GM10266 (cell line): ENCODE measurements at regions not wholly inside any gene's neighbourhood (a gene's known extent, or its start where the extent isn't known, plus 50 kb on each side); places are given as distances from the start of the nearest gene placed in this dataset.

Experiments used
- DNase-seq: peaks from one replicate; pipeline ENCODE4 v3.0.0; 2012; ENCODE audit errors: extremely low spot score
- CTCF ChIP-seq: IDR thresholded peaks from 2 replicates; pipeline ENCODE4 v1.5.1; 2012; ENCODE audit warnings: mild to moderate bottlenecking, low read depth; ENCODE audit not compliant: control insufficient read depth, insufficient read depth; ENCODE audit errors: missing control alignments

DNA sequence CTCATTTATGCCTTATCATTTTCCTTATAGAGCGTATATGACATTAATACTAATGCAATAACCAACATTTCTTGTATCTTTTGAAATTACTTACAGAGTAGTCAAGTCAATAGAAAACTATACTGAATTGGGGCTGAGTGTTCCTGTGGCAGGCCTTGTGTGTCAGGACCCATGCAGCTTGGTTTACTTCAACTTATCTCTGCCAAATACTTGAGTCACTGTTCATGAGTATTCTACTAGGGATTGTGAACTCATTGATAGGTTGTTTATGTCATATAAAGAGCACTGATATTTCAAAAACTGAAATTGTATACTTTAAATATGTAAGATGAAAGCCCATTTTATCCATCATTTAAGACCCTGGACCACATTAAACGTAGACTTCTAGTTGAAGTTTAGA, 688.6 kb upstream of the SLITRK1 start:
- no peak for TF ChIP-seq CTCF
- no peak for DNase-seq

- TF ChIP-seq CTCF, result no peak
- DNase-seq, result no peak
Measured at GRCh38 chr13:84569366-84569765, 687.1 kb upstream of the SLITRK1 start.

DNA sequence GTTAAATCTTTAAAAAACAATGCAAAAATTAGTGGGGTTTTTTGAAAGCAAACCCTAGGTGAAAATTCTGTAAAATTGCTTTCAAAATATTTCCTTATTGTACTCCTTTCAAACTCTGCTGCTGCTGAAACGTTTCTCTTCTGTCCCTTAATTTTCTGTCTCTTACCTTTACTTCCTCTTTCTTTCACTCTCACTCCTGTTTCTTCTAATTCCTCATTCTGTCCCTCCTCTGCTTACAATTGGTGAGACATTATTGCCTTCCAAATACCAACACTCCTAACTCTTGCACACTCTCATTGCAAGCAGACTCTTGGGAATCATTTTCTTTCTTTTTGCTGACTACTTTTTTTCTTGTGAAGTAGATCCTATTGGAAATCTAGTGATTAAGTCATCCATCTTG, 685.6 kb upstream of the SLITRK1 start:
- no peak for DNase-seq
- no peak for TF ChIP-seq CTCF

GRCh38 chr13:84566780-84567179, 684.5 kb upstream of the SLITRK1 start:
- TF ChIP-seq CTCF, result no peak
- no peak for DNase-seq

DNA sequence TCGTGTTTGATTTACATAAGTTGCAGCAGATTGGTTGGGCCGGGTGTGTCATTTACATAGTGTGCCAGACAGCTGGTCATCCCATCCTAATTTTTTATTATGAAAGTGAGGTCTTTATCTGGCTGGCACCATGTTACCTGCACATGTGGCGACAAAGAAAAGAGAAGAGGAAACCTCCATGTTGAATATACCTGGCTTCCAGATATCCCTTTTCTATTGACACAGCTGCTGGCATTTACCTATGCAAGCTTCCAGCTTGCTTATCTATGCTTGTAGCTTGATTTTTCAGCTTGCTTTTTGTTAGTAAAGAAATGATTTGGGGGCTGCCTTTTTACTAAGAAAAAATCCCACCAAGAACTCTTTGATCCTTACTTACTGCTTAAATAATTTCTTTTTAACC, 681.3 kb upstream of the SLITRK1 start:
- DNase-seq, result no peak
- no peak for TF ChIP-seq CTCF

GRCh38 chr13:84553227-84553626, 671.0 kb upstream of the SLITRK1 start:
- no peak for TF ChIP-seq CTCF
- no peak for DNase-seq

DNA sequence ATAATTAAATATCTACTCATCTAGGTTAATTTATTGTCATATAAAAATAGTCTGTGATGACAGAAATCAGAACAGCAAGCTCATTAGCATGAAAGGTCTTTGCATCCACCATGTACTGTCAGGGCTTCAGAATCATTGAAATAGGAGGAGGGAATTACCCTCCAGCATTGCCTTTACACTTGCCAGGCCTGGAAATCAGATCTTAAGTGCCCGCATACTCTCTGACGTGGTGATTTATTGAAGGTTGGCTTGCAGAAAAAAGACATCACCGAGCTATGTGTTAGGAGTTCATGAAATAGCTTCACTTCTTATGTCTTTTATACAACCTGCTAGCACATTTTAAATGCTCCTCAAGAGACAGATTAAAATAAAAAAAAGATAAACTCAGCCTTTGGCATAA, 661.7 kb upstream of the SLITRK1 start:
- DNase-seq, result no peak
- no peak for TF ChIP-seq CTCF
